ENCODE measurements at regions not wholly inside any gene's neighbourhood (a gene's known extent, or its start where the extent isn't known, plus 50 kb on each side); places are given as distances from the start of the nearest gene placed in this dataset.

- TF ChIP-seq, protein P1, sequence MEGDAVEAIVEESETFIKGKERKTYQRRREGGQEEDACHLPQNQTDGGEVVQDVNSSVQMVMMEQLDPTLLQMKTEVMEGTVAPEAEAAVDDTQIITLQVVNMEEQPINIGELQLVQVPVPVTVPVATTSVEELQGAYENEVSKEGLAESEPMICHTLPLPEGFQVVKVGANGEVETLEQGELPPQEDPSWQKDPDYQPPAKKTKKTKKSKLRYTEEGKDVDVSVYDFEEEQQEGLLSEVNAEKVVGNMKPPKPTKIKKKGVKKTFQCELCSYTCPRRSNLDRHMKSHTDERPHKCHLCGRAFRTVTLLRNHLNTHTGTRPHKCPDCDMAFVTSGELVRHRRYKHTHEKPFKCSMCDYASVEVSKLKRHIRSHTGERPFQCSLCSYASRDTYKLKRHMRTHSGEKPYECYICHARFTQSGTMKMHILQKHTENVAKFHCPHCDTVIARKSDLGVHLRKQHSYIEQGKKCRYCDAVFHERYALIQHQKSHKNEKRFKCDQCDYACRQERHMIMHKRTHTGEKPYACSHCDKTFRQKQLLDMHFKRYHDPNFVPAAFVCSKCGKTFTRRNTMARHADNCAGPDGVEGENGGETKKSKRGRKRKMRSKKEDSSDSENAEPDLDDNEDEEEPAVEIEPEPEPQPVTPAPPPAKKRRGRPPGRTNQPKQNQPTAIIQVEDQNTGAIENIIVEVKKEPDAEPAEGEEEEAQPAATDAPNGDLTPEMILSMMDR (IDR thresholded peaks at IDR 0.05; ENCODE audit: poor library complexity), result no peak
- TF ChIP-seq EZH2 (IDR thresholded peaks at IDR 0.05; ENCODE audit: borderline replicate concordance), result no peak
Measured at GRCh38 chr3:103218793-103219192, 784.0 kb downstream of the ZPLD1 start.
